ENCODE measurements at regions not wholly inside any gene's neighbourhood (a gene's known extent, or its start where the extent isn't known, plus 50 kb on each side); places are given as distances from the start of the nearest gene placed in this dataset.

- Histone ChIP-seq H3K27ac (ENCODE audit: low read length) (no peak overlapping the region), H3K4me3 (ENCODE audit: low read length) (no peak overlapping the region), H3K27me3 (ENCODE audit: low read depth, low read length) (peaks cover 19% of the 10 kb centered on the region), H3K9ac (ENCODE audit: low read length) (no peak overlapping the region), H3K9me3 (ENCODE audit: insufficient read depth, low read length) (no peaks in the 10 kb centered on the region), H3K36me3 (replicated peaks; ENCODE audit: low read depth, low read length) (no peaks in the 10 kb centered on the region), H3K4me2 (ENCODE audit: low read length) (no peak overlapping the region), H4K20me1 (ENCODE audit: insufficient read depth, low read length) (no peaks in the 10 kb centered on the region), H3K4me1 (ENCODE audit: low read length) (peaks cover 36% of the 10 kb centered on the region), H2AFZ (ENCODE audit: low read depth, low read length) (no peak overlapping the region), H3K79me2 (ENCODE audit: low read length) (no peaks in the 10 kb centered on the region; the same call in 1 of the 2 replicates)
- no peak for TF ChIP-seq CTCF (IDR thresholded peaks at IDR 0.05; ENCODE audit: low read depth, low read length)
- TF ChIP-seq EZH2phosphoT487 (IDR thresholded peaks at IDR 0.05; ENCODE audit: low read depth), result no peak
Measured at GRCh38 chr16:85307552-85308364, 195.5 kb upstream of the CIBAR2 start.

GRCh38 chr16:85308611-85309540 is 196.6 kb upstream of the CIBAR2 start:
- H3K36me3 ChIP-seq (replicated peaks; ENCODE audit: low read depth, low read length), result no peaks in the 10 kb centered on the region
- no peaks in the 10 kb centered on the region; the same call in 1 of the 2 replicates for H3K79me2 ChIP-seq (ENCODE audit: low read length)
- H2AFZ ChIP-seq (ENCODE audit: low read depth, low read length), result no peak overlapping the region
- TF ChIP-seq CTCF (IDR thresholded peaks at IDR 0.05; ENCODE audit: low read depth, low read length) (no peak), EZH2phosphoT487 (IDR thresholded peaks at IDR 0.05; ENCODE audit: low read depth) (no peak)
- peaks cover 19% of the 10 kb centered on the region for H3K27me3 ChIP-seq (ENCODE audit: low read depth, low read length)
- no peak overlapping the region for H3K4me3 ChIP-seq (ENCODE audit: low read length)
- no peak overlapping the region for H3K4me2 ChIP-seq (ENCODE audit: low read length)
- no peak overlapping the region for H3K9ac ChIP-seq (ENCODE audit: low read length)
- peaks cover 32% of the 10 kb centered on the region for H3K4me1 ChIP-seq (ENCODE audit: low read length)
- no peaks in the 10 kb centered on the region for H3K9me3 ChIP-seq (ENCODE audit: insufficient read depth, low read length)
- no peaks in the 10 kb centered on the region for H4K20me1 ChIP-seq (ENCODE audit: insufficient read depth, low read length)
- H3K27ac ChIP-seq (ENCODE audit: low read length), result no peak overlapping the region

GRCh38 chr16:85309656-85310587 is 197.7 kb upstream of the CIBAR2 start:
- Histone ChIP-seq H3K4me3 (ENCODE audit: low read length) (peak overlapping the region; percentile 73), H3K9ac (ENCODE audit: low read length) (peak overlapping the region; percentile 46; the same call in 1 of the 2 replicates), H3K4me1 (ENCODE audit: low read length) (peaks cover 24% of the 10 kb centered on the region)

More at GRCh38 chr16:85309656-85310587, 197.7 kb upstream of the CIBAR2 start:
- Histone ChIP-seq H3K36me3 (replicated peaks; ENCODE audit: low read depth, low read length) (no peaks in the 10 kb centered on the region), H3K27me3 (ENCODE audit: low read depth, low read length) (peaks cover 19% of the 10 kb centered on the region), H2AFZ (ENCODE audit: low read depth, low read length) (peak overlapping the region; percentile 12; the same call in 1 of the 2 replicates), H3K4me2 (ENCODE audit: low read length) (peak overlapping the region; percentile 97), H3K9me3 (ENCODE audit: insufficient read depth, low read length) (no peaks in the 10 kb centered on the region), H3K27ac (ENCODE audit: low read length) (no peak overlapping the region), H3K79me2 (ENCODE audit: low read length) (no peaks in the 10 kb centered on the region), H4K20me1 (ENCODE audit: insufficient read depth, low read length) (no peaks in the 10 kb centered on the region)
- TF ChIP-seq EZH2phosphoT487 (IDR thresholded peaks at IDR 0.05; ENCODE audit: low read depth), result no peak
- no peak for TF ChIP-seq CTCF (IDR thresholded peaks at IDR 0.05; ENCODE audit: low read depth, low read length)
